ENCODE measurements at regions not wholly inside any gene's neighbourhood (a gene's known extent, or its start where the extent isn't known, plus 50 kb on each side); places are given as distances from the start of the nearest gene placed in this dataset.

DNA sequence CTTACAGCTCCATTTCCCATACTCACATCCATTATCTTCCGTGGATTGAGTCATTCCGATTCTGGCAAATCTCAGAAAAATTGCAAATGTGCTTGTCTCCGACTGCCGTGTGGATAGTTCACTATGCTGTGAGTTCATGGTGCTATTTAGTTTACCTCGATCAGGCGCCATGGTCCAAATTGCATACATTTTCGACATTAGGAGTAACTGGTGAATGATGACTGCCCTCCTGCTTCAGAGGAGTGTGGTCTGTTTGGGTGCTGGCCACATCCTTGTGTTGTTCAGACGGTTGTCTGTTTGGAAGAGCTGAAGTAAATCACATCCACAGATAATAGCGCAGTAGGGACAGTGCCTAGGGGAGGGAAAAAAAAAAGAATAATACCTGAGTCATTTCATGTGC is 439.5 kb downstream of the ZNF516 start:
- TF ChIP-seq, protein P1, sequence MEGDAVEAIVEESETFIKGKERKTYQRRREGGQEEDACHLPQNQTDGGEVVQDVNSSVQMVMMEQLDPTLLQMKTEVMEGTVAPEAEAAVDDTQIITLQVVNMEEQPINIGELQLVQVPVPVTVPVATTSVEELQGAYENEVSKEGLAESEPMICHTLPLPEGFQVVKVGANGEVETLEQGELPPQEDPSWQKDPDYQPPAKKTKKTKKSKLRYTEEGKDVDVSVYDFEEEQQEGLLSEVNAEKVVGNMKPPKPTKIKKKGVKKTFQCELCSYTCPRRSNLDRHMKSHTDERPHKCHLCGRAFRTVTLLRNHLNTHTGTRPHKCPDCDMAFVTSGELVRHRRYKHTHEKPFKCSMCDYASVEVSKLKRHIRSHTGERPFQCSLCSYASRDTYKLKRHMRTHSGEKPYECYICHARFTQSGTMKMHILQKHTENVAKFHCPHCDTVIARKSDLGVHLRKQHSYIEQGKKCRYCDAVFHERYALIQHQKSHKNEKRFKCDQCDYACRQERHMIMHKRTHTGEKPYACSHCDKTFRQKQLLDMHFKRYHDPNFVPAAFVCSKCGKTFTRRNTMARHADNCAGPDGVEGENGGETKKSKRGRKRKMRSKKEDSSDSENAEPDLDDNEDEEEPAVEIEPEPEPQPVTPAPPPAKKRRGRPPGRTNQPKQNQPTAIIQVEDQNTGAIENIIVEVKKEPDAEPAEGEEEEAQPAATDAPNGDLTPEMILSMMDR (IDR thresholded peaks at IDR 0.05) = no peak
- TF ChIP-seq POLR2AphosphoS5 (IDR thresholded peaks at IDR 0.05; ENCODE audit: insufficient read depth in 1 of 2, low read depth in 1 of 2) (no peak), POLR2A (IDR thresholded peaks at IDR 0.05) (no peak)
- no peaks in the 10 kb centered on the region for H3K36me3 ChIP-seq
- H3K4me3 ChIP-seq = no peak overlapping the region
- H3K4me1 ChIP-seq = peaks cover 5% of the 10 kb centered on the region
- H3K9me3 ChIP-seq = no peaks in the 10 kb centered on the region
- DNase-seq (ENCODE audit: extremely low spot score in 2 of 2) = no peak
- intact Hi-C loops (cut with DNase I) = no loop called here
- no peak overlapping the region for H3K27ac ChIP-seq
- H3K27me3 ChIP-seq = no peaks in the 10 kb centered on the region

DNA sequence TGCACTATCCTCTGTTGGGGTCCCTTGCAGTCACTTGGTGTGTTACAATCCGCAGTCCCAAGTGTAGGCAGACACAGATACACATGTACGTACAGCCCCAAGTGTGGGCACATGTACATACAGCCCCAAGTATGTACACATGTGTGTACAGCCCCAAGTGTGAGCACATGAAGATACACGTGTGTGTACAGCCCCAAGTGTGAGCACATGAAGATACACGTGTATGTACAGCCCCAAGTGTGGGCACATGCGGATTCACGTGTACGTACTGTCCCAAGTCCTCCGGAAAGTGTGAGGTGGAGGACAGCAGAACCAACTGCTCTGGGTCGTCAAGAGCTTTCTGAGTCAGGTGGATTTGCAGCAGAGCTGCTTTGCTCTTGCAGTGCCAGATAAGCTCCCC is 440.0 kb downstream of the ZNF516 start:
- Histone ChIP-seq H3K27ac (no peak overlapping the region), H3K4me1 (peaks cover 5% of the 10 kb centered on the region), H3K27me3 (no peaks in the 10 kb centered on the region), H3K4me3 (no peak overlapping the region), H3K9me3 (no peaks in the 10 kb centered on the region), H3K36me3 (no peaks in the 10 kb centered on the region)
- TF ChIP-seq, protein P1 (IDR thresholded peaks at IDR 0.05) = no peak
- TF ChIP-seq POLR2A (IDR thresholded peaks at IDR 0.05) = no peak
- no peak for TF ChIP-seq POLR2AphosphoS5 (IDR thresholded peaks at IDR 0.05; ENCODE audit: insufficient read depth in 1 of 2, low read depth in 1 of 2)
- intact Hi-C loops (cut with DNase I) = no loop called here
- DNase-seq (ENCODE audit: extremely low spot score in 2 of 2) = no peak

DNA sequence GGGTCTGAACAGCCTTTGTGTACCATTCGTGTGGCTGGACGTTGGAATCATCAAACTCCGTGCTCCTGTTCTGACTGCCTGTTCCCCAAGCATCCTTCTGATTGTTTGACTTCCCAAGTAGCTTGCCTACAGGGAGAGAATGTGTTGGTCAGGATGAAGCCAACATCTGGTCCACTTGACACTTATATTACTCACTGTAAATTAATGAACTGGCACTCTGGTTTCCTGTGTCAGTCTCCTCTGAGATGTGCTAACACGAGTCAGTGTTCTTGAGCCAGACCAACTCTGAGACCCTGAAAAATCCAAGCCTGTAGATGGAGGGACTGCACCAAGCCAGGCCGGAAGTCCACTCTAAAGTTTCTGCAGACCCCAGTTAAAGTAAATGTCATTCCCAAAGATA is 440.9 kb downstream of the ZNF516 start:
- no peak for DNase-seq (ENCODE audit: extremely low spot score in 2 of 2)
- intact Hi-C loops (cut with DNase I) = no loop called here
- Histone ChIP-seq H3K27ac (no peak overlapping the region), H3K4me1 (peaks cover 5% of the 10 kb centered on the region), H3K36me3 (no peaks in the 10 kb centered on the region), H3K27me3 (no peaks in the 10 kb centered on the region), H3K4me3 (no peak overlapping the region), H3K9me3 (no peaks in the 10 kb centered on the region)
- TF ChIP-seq POLR2AphosphoS5 (IDR thresholded peaks at IDR 0.05; ENCODE audit: insufficient read depth in 1 of 2, low read depth in 1 of 2) (no peak), POLR2A (IDR thresholded peaks at IDR 0.05) (no peak)
- TF ChIP-seq, protein P1 (IDR thresholded peaks at IDR 0.05) = no peak

DNA sequence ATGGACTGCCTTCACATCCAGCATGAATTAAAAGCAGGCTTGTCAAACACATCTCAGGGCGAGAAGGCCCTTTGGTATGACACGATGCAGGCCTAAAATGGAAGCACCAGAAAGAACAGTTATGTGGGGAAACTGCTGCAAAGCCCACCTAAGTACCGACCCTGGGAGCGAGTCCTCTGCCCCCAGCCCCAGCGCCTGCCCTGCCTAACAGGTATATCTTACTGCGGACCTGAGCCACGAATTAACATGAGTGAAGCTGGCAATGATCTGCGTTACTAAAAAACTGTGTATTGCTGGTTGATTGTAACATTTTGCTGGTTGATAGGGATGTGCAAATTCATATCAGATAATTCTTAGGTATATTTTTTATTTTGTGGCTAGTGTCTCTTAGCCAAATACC is 441.5 kb downstream of the ZNF516 start:
- Histone ChIP-seq H3K4me3 (no peak overlapping the region), H3K27ac (no peak overlapping the region), H3K27me3 (no peaks in the 10 kb centered on the region), H3K36me3 (no peaks in the 10 kb centered on the region), H3K4me1 (peaks cover 5% of the 10 kb centered on the region), H3K9me3 (no peaks in the 10 kb centered on the region)
- DNase-seq (ENCODE audit: extremely low spot score in 2 of 2) = no peak
- TF ChIP-seq POLR2A (IDR thresholded peaks at IDR 0.05) (no peak), POLR2AphosphoS5 (IDR thresholded peaks at IDR 0.05; ENCODE audit: insufficient read depth in 1 of 2, low read depth in 1 of 2) (no peak)
- TF ChIP-seq, protein P1 (IDR thresholded peaks at IDR 0.05) = no peak
- intact Hi-C loops (cut with DNase I) = no loop called here

DNA sequence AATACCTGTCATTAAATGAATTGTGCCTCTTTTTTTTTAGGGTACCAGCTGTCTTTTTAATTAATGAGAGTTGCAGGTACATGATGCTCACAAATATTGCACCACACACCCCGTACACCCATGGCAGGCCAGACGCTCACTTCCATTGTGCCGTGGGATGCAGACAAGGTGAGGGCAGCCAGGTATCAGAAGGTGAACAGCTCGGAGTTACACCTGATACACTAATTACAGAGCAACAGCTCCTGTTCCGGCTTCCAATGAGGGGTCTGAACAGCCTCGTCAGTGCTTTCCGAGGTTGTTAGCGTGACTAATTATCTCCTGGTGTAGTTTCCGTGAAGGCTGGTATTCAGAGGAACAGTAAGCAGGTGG is 442.8 kb downstream of the ZNF516 start:
- Histone ChIP-seq H3K36me3 (no peaks in the 10 kb centered on the region), H3K4me3 (no peak overlapping the region), H3K4me1 (peaks cover 5% of the 10 kb centered on the region), H3K9me3 (no peaks in the 10 kb centered on the region), H3K27me3 (no peaks in the 10 kb centered on the region), H3K27ac (no peak overlapping the region)
- intact Hi-C loops (cut with DNase I) = no loop called here
- no peak for DNase-seq (ENCODE audit: extremely low spot score in 2 of 2)
- TF ChIP-seq POLR2AphosphoS5 (IDR thresholded peaks at IDR 0.05; ENCODE audit: insufficient read depth in 1 of 2, low read depth in 1 of 2) (no peak), POLR2A (IDR thresholded peaks at IDR 0.05) (no peak)
- TF ChIP-seq, protein P1 (IDR thresholded peaks at IDR 0.05) = no peak
